HG03060 (cell line): ENCODE measurements at regions not wholly inside any gene's neighbourhood (a gene's known extent, or its start where the extent isn't known, plus 50 kb on each side); places are given as distances from the start of the nearest gene placed in this dataset.

ENCODE experiments used
- ATAC-seq: cut with Tn5 transposase; IDR thresholded peaks from one replicate; pipeline ENCODE4 v1.9.1; 2021; ENCODE audit warnings: low read depth, moderate number of reproducible peaks; ENCODE audit not compliant: unreplicated experiment

GRCh38 chr7:32152576-32152975 lies 82.4 kb upstream of the PDE1C start:
- no peak for ATAC-seq

GRCh38 chr7:32150589-32150988 lies 80.4 kb upstream of the PDE1C start:
- ATAC-seq, result no peak

GRCh38 chr7:32150039-32150438 lies 79.8 kb upstream of the PDE1C start:
- no peak for ATAC-seq

GRCh38 chr7:32147546-32148268 lies 77.5 kb upstream of the PDE1C start:
- ATAC-seq, result no peak

GRCh38 chr7:32145911-32146310 lies 75.7 kb upstream of the PDE1C start:
- no peak for ATAC-seq

GRCh38 chr7:32144676-32145075 lies 74.5 kb upstream of the PDE1C start:
- ATAC-seq, result no peak

GRCh38 chr7:32143301-32143700 lies 73.1 kb upstream of the PDE1C start:
- ATAC-seq, result no peak

- no peak for ATAC-seq
Measured at GRCh38 chr7:32142649-32143048, 72.4 kb upstream of the PDE1C start.

GRCh38 chr7:32140210-32140939 lies 70.2 kb upstream of the PDE1C start:
- ATAC-seq, result no peak

- no peak for ATAC-seq
Measured at GRCh38 chr7:32137059-32137458, 66.9 kb upstream of the PDE1C start.

GRCh38 chr7:32131091-32131490 lies 60.9 kb upstream of the PDE1C start:
- no peak for ATAC-seq

- ATAC-seq, result no peak
Measured at GRCh38 chr7:32126843-32127242, 56.6 kb upstream of the PDE1C start.
